OCI-LY7 (cell line): ENCODE measurements at regions not wholly inside any gene's neighbourhood (a gene's known extent, or its start where the extent isn't known, plus 50 kb on each side); places are given as distances from the start of the nearest gene placed in this dataset.

ENCODE experiments used
- BruUV-seq: library from RNA; stranded (reverse); fragments of 400-500 nt; replicated peaks from 2 replicates; lab custom pipeline; 2021; lab: Mats Ljungman, UMichigan
- CTCF ChIA-PET: fragments of 300-600 bp; sonication (Branson Sonifier 250); formaldehyde crosslinking; loops from one replicate; lab custom pipeline; 2022; ENCODE audit warnings: antibody characterized with exemption; ENCODE audit not compliant: unreplicated experiment; lab: Charles Lee
- POLR2A ChIA-PET: fragments of 300-600 bp; sonication (Branson Sonifier 250); formaldehyde crosslinking; loops from one replicate; lab custom pipeline; 2022; ENCODE audit warnings: antibody characterized with exemption; lab: Charles Lee
- DNase-seq: peaks from one replicate; pipeline ENCODE4 v3.0.0-alpha.2; 2015; ENCODE audit warnings: low spot score
- H2AFZ ChIP-seq: fragments of 200-600 bp; sonication (generic), shearing (Covaris generic); 2 replicates; pipeline ENCODE4 v1.6.1; 2014; ENCODE audit warnings: mild to moderate bottlenecking, antibody characterized with exemption, low read length, moderate library complexity
- H3K27ac ChIP-seq: fragments of 200-600 bp; sonication (generic); 2 replicates; pipeline ENCODE4 v1.5.1; 2014; ENCODE audit warnings: mixed run types, low read depth, mild to moderate bottlenecking, moderate library complexity, low read length, inconsistent platforms; ENCODE audit not compliant: poor library complexity, severe bottlenecking
- H3K36me3 ChIP-seq: fragments of 200-600 bp; sonication (generic); 2 replicates; pipeline ENCODE4 v1.6.1; 2014; ENCODE audit warnings: mild to moderate bottlenecking, antibody characterized with exemption, low read length, moderate library complexity, mixed read lengths; ENCODE audit not compliant: insufficient read depth
- H3K4me1 ChIP-seq: fragments of 200-600 bp; sonication (generic); 2 replicates; pipeline ENCODE4 v1.5.1; 2014; ENCODE audit warnings: mild to moderate bottlenecking, low read length; ENCODE audit not compliant: insufficient read depth, poor library complexity, severe bottlenecking
- H3K4me2 ChIP-seq: fragments of 200-600 bp; sonication (generic); 2 replicates; pipeline ENCODE4 v1.6.1; 2014; ENCODE audit warnings: mild to moderate bottlenecking, low read length
- H3K4me3 ChIP-seq: fragments of 200-600 bp; sonication (generic); 2 replicates; pipeline ENCODE4 v1.5.1; 2014; ENCODE audit warnings: mild to moderate bottlenecking, low read depth, low read length; ENCODE audit not compliant: poor library complexity, severe bottlenecking
- H3K79me2 ChIP-seq: fragments of 200-600 bp; sonication (generic); 2 replicates; pipeline ENCODE4 v1.6.1; 2016; ENCODE audit warnings: low read depth, mild to moderate bottlenecking, low read length, moderate library complexity, mixed read lengths; ENCODE audit not compliant: insufficient read depth
- H3K9me2 ChIP-seq: fragments of 200-600 bp; sonication (generic); 2 replicates; pipeline ENCODE4 v1.6.1; 2016; ENCODE audit warnings: mild to moderate bottlenecking, low read length, mixed read lengths; ENCODE audit not compliant: insufficient read depth
- H3K9me3 ChIP-seq: fragments of 200-600 bp; sonication (generic); 2 replicates; pipeline ENCODE4 v1.6.1; 2014; ENCODE audit warnings: mild to moderate bottlenecking, mixed run types, low read length, mixed read lengths
- H4K20me1 ChIP-seq: fragments of 200-600 bp; sonication (generic); 2 replicates; pipeline ENCODE4 v1.6.1; 2014; ENCODE audit warnings: mild to moderate bottlenecking, antibody characterized with exemption, low read length, moderate library complexity, mixed read lengths; ENCODE audit not compliant: insufficient read depth
- EZH2phosphoT487 ChIP-seq: fragments of 200-600 bp; sonication (generic); IDR thresholded peaks from 2 replicates; pipeline ENCODE4 v1.6.1; 2018; ENCODE audit warnings: low read depth, borderline replicate concordance, mild to moderate bottlenecking, mixed run types, antibody characterized with exemption, low read length, moderate library complexity, mixed read lengths
- intact Hi-C: fragments of 100-400 bp; cut with micrococcal nuclease; formaldehyde crosslinking; loops from one replicate; pipeline ENCODE4 v1.10.0; 2022; ENCODE audit not compliant: unreplicated experiment
- TF ChIP-seq, protein P1 (sequence below): fragments of 200-600 bp; sonication (generic); conservative IDR thresholded peaks from 2 replicates; pipeline ENCODE4 v1.5.1; 2014; ENCODE audit warnings: mild to moderate bottlenecking, antibody characterized with exemption, low read length, moderate library complexity, mixed read lengths

GRCh38 chr5:38764937-38765391 is 80.8 kb upstream of the OSMR start:
- POLR2A ChIA-PET, result interaction anchor here (0.6 kb wide), 1 partner anchor 34 kb away, joined by 3 read pairs; no protein-coding TSS in a partner anchor
- Histone ChIP-seq H3K9me3 (no peaks in the 10 kb centered on the region), H3K36me3 (no peaks in the 10 kb centered on the region), H2AFZ (no peak overlapping the region), H3K9me2 (no peaks in the 10 kb centered on the region), H3K4me3 (no peak overlapping the region), H3K4me2 (no peak overlapping the region), H4K20me1 (no peaks in the 10 kb centered on the region), H3K4me1 (no peaks in the 10 kb centered on the region), H3K79me2 (no peaks in the 10 kb centered on the region), H3K27ac (no peak overlapping the region)
- no peak for DNase-seq
- intact Hi-C loops, result no loop called here
- TF ChIP-seq, protein P1, sequence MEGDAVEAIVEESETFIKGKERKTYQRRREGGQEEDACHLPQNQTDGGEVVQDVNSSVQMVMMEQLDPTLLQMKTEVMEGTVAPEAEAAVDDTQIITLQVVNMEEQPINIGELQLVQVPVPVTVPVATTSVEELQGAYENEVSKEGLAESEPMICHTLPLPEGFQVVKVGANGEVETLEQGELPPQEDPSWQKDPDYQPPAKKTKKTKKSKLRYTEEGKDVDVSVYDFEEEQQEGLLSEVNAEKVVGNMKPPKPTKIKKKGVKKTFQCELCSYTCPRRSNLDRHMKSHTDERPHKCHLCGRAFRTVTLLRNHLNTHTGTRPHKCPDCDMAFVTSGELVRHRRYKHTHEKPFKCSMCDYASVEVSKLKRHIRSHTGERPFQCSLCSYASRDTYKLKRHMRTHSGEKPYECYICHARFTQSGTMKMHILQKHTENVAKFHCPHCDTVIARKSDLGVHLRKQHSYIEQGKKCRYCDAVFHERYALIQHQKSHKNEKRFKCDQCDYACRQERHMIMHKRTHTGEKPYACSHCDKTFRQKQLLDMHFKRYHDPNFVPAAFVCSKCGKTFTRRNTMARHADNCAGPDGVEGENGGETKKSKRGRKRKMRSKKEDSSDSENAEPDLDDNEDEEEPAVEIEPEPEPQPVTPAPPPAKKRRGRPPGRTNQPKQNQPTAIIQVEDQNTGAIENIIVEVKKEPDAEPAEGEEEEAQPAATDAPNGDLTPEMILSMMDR, result no peak
- no peak for TF ChIP-seq EZH2phosphoT487
- CTCF ChIA-PET, result no interaction called here
- BruUV-seq, result no TSS peak

- intact Hi-C loops, result no loop called here
- ChIA-PET POLR2A (interaction anchor here (0.6 kb wide), 1 partner anchor 33 kb away, joined by 3 read pairs; no protein-coding TSS in a partner anchor), CTCF (no interaction called here)
- no peaks in the 10 kb centered on the region for H4K20me1 ChIP-seq
- TF ChIP-seq, protein P1, result no peak
- no peak for TF ChIP-seq EZH2phosphoT487
- H3K9me3 ChIP-seq, result no peaks in the 10 kb centered on the region
- no peak overlapping the region for H2AFZ ChIP-seq
- no peaks in the 10 kb centered on the region for H3K4me1 ChIP-seq
- H3K79me2 ChIP-seq, result no peaks in the 10 kb centered on the region
- no peak overlapping the region for H3K27ac ChIP-seq
- no peak overlapping the region for H3K4me3 ChIP-seq
- no peaks in the 10 kb centered on the region for H3K9me2 ChIP-seq
- no peaks in the 10 kb centered on the region for H3K36me3 ChIP-seq
- no peak for DNase-seq
- no TSS peak for BruUV-seq
- H3K4me2 ChIP-seq, result no peak overlapping the region
Measured at GRCh38 chr5:38765399-38765861, 80.4 kb upstream of the OSMR start.

DNA sequence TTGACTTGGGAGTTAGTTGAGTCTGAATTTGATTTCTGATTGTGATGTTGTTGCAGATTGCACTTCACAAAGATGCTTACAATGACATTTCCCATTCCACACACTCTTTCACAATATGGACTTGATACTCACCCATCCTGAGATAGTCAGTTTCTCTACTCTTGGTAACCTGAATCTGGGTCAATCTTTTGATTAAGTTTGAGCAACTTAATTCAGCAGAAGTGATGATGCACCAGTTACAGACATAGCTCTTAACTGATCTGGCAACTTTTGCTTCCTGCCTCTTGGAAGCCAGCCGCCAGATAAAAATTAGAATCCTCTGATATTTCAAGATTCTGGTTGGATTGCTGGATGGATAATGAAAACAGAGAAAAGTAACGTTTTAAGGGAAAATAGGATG is 79.7 kb upstream of the OSMR start:
- H3K9me2 ChIP-seq, result no peaks in the 10 kb centered on the region
- no peaks in the 10 kb centered on the region for H3K9me3 ChIP-seq
- H3K27ac ChIP-seq, result no peak overlapping the region
- H3K4me2 ChIP-seq, result no peak overlapping the region
- ChIA-PET POLR2A (no interaction called here), CTCF (no interaction called here)
- no peak for DNase-seq
- no peaks in the 10 kb centered on the region for H4K20me1 ChIP-seq
- H3K4me1 ChIP-seq, result no peaks in the 10 kb centered on the region
- H3K36me3 ChIP-seq, result no peaks in the 10 kb centered on the region
- BruUV-seq, result no TSS peak
- no peak for TF ChIP-seq EZH2phosphoT487
- TF ChIP-seq, protein P1, result no peak
- no peak overlapping the region for H2AFZ ChIP-seq
- intact Hi-C loops, result no loop called here
- H3K4me3 ChIP-seq, result no peak overlapping the region
- H3K79me2 ChIP-seq, result no peaks in the 10 kb centered on the region
